ENCODE measurements at regions not wholly inside any gene's neighbourhood (a gene's known extent, or its start where the extent isn't known, plus 50 kb on each side); places are given as distances from the start of the nearest gene placed in this dataset.

- no peak for DNase-seq (ENCODE audit: extremely low spot score)
- TF ChIP-seq FOXA1 (IDR thresholded peaks at IDR 0.05) (no peak), TARDBP (IDR thresholded peaks at IDR 0.05) (no peak), ELF4 (IDR thresholded peaks at IDR 0.05) (no peak), PKNOX1 (IDR thresholded peaks at IDR 0.05) (no peak), L3MBTL2 (conservative IDR thresholded peaks at IDR 0.05) (no peak), CTBP1 (IDR thresholded peaks at IDR 0.05; ENCODE audit: borderline replicate concordance) (no peak), HDGF (IDR thresholded peaks at IDR 0.05; ENCODE audit: borderline replicate concordance) (no peak), LEF1 (IDR thresholded peaks at IDR 0.05; ENCODE audit: borderline replicate concordance) (no peak), ARNT (IDR thresholded peaks at IDR 0.05) (no peak), NFRKB (IDR thresholded peaks at IDR 0.05) (no peak)
- CTCF ChIA-PET = no interaction called here
- POLR2A ChIA-PET = no interaction called here
Measured at GRCh38 chr19:13644645-13645044, 119.7 kb upstream of the MRI1 start.

DNA sequence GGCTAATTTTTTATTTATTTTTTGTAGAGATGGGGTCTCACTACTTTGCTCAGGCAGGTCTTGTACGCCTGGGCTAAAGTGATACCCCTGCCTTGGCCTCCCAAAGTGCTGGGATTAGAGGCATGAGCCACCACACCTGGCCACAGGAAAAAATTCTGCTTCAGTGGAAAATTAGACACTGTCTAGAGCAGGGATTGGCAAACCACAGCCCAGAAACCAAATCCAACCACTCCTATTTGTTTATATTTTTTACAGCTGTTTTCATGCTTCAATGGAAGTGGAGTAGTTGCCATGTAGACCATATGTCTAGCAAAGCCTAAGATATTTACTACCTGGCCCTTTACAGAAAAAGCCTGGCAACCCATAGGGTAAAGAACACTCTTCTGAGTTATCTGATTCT, 123.7 kb upstream of the MRI1 start:
- TF ChIP-seq PKNOX1 (IDR thresholded peaks at IDR 0.05) (no peak), SP1 (IDR thresholded peaks at IDR 0.05) (no peak), ZNF384 (IDR thresholded peaks at IDR 0.05) (no peak), SUZ12 (IDR thresholded peaks at IDR 0.05) (no peak), NFRKB (IDR thresholded peaks at IDR 0.05) (no peak), LEF1 (IDR thresholded peaks at IDR 0.05; ENCODE audit: borderline replicate concordance) (no peak), TARDBP (IDR thresholded peaks at IDR 0.05) (no peak), FOXA1 (IDR thresholded peaks at IDR 0.05) (no peak), FOXK2 (IDR thresholded peaks at IDR 0.05) (no peak), CTBP1 (IDR thresholded peaks at IDR 0.05; ENCODE audit: borderline replicate concordance) (no peak), ELF4 (IDR thresholded peaks at IDR 0.05) (no peak), FOXM1 (IDR thresholded peaks at IDR 0.05; ENCODE audit: borderline replicate concordance) (no peak), HDGF (IDR thresholded peaks at IDR 0.05; ENCODE audit: borderline replicate concordance) (no peak), L3MBTL2 (conservative IDR thresholded peaks at IDR 0.05) (no peak), BHLHE40 (IDR thresholded peaks at IDR 0.05; ENCODE audit: borderline replicate concordance) (no peak), ARNT (IDR thresholded peaks at IDR 0.05) (no peak)
- POLR2A ChIA-PET = no interaction called here
- DNase-seq (ENCODE audit: extremely low spot score) = no peak
- CTCF ChIA-PET = no interaction called here

- TF ChIP-seq SP1 (IDR thresholded peaks at IDR 0.05) (no peak), SUZ12 (IDR thresholded peaks at IDR 0.05) (no peak), FOXK2 (IDR thresholded peaks at IDR 0.05) (no peak), ZNF384 (IDR thresholded peaks at IDR 0.05) (no peak), PKNOX1 (IDR thresholded peaks at IDR 0.05) (no peak), HDGF (IDR thresholded peaks at IDR 0.05; ENCODE audit: borderline replicate concordance) (no peak), ARNT (IDR thresholded peaks at IDR 0.05) (no peak), CTBP1 (IDR thresholded peaks at IDR 0.05; ENCODE audit: borderline replicate concordance) (no peak), ELF4 (IDR thresholded peaks at IDR 0.05) (no peak), FOXM1 (IDR thresholded peaks at IDR 0.05; ENCODE audit: borderline replicate concordance) (no peak)
- POLR2A ChIA-PET = no interaction called here
- no peak for DNase-seq (ENCODE audit: extremely low spot score)
- CTCF ChIA-PET = no interaction called here
Measured at GRCh38 chr19:13639342-13639929, 124.9 kb upstream of the MRI1 start.

DNA sequence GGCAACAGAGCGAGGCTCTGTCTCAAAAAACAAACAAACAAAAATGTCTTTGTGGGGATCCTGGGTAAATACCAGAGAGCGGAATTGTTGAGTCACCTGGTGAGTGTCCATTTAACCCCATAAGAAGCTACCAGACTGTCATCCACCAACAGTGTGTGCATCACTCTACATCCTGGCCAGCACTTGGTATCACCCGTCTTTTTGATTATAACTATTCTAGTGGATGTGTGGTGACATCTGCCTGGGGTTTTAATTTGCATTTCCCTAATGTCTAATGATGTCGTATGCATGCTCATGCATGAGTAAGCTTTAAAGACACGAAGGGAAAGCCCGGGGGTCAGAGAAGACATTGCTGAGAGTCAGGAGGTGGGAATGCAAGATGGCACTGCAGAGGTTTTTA, 126.7 kb upstream of the MRI1 start:
- TF ChIP-seq ARNT (IDR thresholded peaks at IDR 0.05) (no peak), SUZ12 (IDR thresholded peaks at IDR 0.05) (no peak), FOXK2 (IDR thresholded peaks at IDR 0.05) (no peak), ELF4 (IDR thresholded peaks at IDR 0.05) (no peak), PKNOX1 (IDR thresholded peaks at IDR 0.05) (no peak), LEF1 (IDR thresholded peaks at IDR 0.05; ENCODE audit: borderline replicate concordance) (no peak)
- CTCF ChIA-PET = no interaction called here
- no peak for DNase-seq (ENCODE audit: extremely low spot score)
- POLR2A ChIA-PET = no interaction called here

- ChIA-PET POLR2A (no interaction called here), CTCF (no interaction called here)
- no peak for DNase-seq (ENCODE audit: extremely low spot score)
- TF ChIP-seq SUZ12 (IDR thresholded peaks at IDR 0.05) (no peak), PKNOX1 (IDR thresholded peaks at IDR 0.05) (no peak), BHLHE40 (IDR thresholded peaks at IDR 0.05; ENCODE audit: borderline replicate concordance) (no peak), SP1 (IDR thresholded peaks at IDR 0.05) (no peak), ELF4 (IDR thresholded peaks at IDR 0.05) (no peak), ZNF384 (IDR thresholded peaks at IDR 0.05) (no peak), FOXA1 (IDR thresholded peaks at IDR 0.05) (no peak)
Measured at GRCh38 chr19:13634658-13635057, 128.4 kb upstream of the CACNA1A start.

GRCh38 chr19:13633522-13633922, 127.2 kb upstream of the CACNA1A start:
- DNase-seq (ENCODE audit: extremely low spot score) = no peak
- TF ChIP-seq LEF1 (IDR thresholded peaks at IDR 0.05; ENCODE audit: borderline replicate concordance) (no peak), FOXM1 (IDR thresholded peaks at IDR 0.05; ENCODE audit: borderline replicate concordance) (no peak), PKNOX1 (IDR thresholded peaks at IDR 0.05) (no peak)
- ChIA-PET POLR2A (interaction anchor here (1.0 kb wide), 1 partner anchor 98 kb away, joined by 3 read pairs; no protein-coding TSS in a partner anchor), CTCF (no interaction called here)

Data from HEK293T (cell line).